GM19239 (cell line): ENCODE measurements at regions not wholly inside any gene's neighbourhood (a gene's known extent, or its start where the extent isn't known, plus 50 kb on each side); places are given as distances from the start of the nearest gene placed in this dataset.
A peak's percentile ranks its signal among the peaks of the same experiment; 100 is the strongest.

Experiments
- DNase-seq: peaks from one replicate; pipeline ENCODE4 v3.0.0; 2011; ENCODE audit warnings: low spot score; ENCODE audit not compliant: insufficient read length
- FAIRE-seq: peaks from 2 replicates; lab custom pipeline; 2011; peaks lifted over from hg19 to GRCh38; lab: Jason Lieb, UNC

- no peak for DNase-seq
- no peak for FAIRE-seq
Measured at GRCh38 chr20:60123652-60124051, 165.4 kb downstream of the CDH26 start.

DNA sequence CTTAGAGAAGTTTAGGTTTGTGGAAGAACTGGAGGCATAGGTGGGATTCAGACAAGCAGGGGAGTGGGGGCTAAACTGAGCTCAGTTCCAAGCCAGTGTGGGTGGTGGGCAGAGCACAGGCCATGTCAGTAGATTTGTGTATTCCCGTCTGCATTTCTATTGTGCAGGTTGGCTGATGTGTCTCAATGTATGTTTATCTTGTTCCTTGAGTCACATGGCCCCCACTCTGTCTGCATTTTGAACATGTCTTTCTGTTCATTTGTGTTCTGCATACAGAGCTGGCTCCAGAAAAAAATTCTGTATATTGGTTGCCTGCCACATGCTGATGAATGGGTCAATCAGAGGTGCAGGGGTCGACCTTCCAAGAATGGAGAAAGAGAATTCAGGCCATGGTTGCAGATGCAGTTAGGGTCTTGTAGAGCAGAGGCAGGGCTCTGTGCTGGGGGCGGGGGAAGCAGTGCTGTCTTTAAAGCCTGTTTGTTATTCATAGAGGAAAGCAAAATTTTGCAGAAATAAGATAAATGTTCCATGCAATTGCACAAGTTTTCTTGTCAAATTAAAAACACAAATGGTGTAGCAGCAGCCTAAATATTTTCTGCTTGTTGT, 166.7 kb downstream of the CDH26 start:
- DNase-seq (no peak), FAIRE-seq (no peak)

- DNase-seq (no peak), FAIRE-seq (no peak)
Measured at GRCh38 chr20:60125513-60125912, 167.3 kb downstream of the CDH26 start.

GRCh38 chr20:60126975-60127374, 168.8 kb downstream of the CDH26 start:
- FAIRE-seq (no peak), DNase-seq (no peak)

DNA sequence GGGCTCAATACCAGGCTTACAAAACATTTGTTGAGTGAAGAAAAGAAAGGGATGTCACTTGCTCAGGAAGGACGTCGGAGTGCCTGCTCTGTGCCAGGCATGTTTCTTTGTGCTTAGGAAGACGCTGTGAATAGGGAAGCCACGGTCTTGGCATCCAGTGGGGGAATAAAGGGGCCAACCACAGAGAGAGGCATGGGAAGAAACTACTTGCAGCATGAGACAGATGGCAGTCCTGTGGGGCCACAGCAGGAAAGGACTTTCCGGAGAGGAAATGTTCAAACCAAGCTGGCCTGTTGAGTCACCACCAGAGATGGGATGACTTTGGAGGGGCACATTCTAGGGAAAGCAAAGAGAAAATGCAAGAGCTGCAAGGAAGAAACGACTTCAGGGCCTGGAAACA, 173.2 kb downstream of the CDH26 start:
- no peak for FAIRE-seq

DNA sequence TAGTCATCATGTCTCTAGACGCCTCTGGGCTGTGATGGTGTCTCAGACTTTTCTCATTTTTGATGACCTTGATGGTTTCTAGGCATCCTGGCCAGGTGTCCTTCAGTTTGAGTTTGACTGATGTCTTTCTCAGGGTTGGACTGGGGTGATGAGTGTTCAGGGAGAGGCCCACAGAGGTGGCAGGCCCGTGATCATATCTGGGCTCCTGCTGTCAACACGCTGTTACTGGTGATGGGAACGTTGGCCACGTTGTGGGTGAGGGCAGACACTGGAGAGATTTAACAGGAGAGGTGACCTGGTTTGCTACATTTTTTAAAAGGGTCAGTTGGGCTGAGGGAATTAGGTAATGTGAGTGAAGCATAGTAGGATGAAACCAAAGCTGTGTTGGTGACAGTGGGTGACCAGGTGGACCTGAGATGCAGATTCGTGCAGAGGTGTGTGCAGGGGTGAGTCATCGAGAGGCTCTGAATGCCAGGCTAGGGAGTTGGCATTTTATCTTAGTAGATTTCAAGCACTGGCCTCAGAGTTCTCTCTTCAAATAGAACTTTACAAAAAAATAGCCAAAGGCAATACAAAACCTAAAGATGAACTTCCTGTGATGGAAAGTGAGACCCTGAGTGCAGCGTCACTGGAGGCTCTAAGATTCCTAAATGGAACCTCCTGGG, 174.1 kb downstream of the CDH26 start:
- FAIRE-seq: no peak

More for the DNA sequence above, 173.2 kb downstream of the CDH26 start:
- no peak for DNase-seq

GRCh38 chr20:60132827-60133670, 174.8 kb downstream of the CDH26 start:
- DNase-seq (no peak), FAIRE-seq (no peak)

More for the DNA sequence above, 174.1 kb downstream of the CDH26 start:
- no peak for DNase-seq

GRCh38 chr20:60135276-60135675, 177.1 kb downstream of the CDH26 start:
- no peak for DNase-seq
- no peak for FAIRE-seq

DNA sequence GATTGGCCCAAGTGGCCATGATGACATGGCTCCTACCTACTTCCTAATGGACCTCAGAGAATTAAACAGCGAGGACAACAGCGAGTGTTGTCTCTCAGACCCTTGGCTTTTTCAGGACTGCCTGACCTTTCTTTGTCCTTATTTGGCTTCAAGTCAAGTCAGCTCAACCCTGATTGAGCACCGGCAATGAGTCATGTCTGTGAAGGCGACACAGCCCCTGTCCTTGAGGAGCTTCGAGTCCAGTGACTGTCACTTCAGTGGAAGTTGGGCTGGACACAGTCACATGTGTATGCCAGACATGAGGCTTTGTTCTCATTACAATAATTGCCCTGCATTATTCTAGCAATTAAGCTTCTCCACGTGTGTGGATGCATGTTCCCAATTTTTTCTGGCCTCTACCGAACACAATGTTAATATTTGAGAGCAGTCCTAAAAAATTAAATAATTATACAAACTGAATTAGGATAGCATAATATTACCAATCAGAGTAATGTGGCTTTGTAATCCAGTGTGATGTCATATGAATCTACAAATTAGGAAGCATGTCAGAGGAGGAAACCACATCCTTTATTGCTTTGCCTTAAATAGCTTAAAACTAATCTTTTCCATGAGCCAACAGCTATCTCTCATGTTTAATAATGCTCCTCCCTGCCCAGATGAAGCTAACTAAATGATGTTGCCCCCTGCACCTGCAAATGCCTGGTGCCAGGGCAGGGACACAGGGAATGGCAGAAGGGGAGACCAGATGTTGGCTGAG, 178.6 kb downstream of the CDH26 start:
- DNase-seq (no peak), FAIRE-seq (no peak)

- DNase-seq (no peak), FAIRE-seq (peak; percentile 71)
Measured at GRCh38 chr20:60137657-60138245, 179.5 kb downstream of the CDH26 start.

GRCh38 chr20:60138256-60139220, 180.3 kb downstream of the CDH26 start:
- DNase-seq: no peak
- FAIRE-seq: no peak

GRCh38 chr20:60139663-60140446, 181.6 kb downstream of the CDH26 start:
- no peak for FAIRE-seq
- no peak for DNase-seq

- no peak for DNase-seq
- no peak for FAIRE-seq
Measured at GRCh38 chr20:60142587-60142986, 184.4 kb downstream of the CDH26 start.

DNA sequence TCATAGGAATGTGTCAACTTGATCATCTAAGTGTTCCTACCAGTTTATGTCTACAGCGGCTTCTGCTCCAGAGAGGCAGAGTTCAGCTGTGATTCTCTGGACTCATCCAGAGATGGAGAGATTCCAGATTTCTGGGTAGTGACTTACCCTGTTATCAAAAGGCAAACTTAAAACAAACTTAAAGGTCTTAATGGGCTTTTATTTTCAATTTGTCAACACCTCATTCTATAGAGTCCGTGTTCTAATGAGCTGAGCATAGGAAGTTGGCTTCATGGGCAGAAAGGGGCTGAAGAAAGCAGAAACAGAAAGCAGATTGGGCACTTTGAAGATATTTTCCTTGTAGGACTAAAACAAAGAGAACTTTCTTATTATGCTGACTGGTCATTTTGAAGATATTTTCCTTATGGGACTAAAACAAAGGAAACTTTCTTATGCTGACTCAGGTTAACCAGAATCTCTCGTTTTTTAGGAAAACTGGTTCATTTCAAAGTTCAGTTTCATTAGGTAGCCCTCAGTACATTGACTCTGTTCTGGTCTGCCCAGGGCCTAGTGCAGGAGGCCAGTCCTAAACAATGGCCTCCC, 185.1 kb downstream of the CDH26 start:
- no peak for FAIRE-seq

DNA sequence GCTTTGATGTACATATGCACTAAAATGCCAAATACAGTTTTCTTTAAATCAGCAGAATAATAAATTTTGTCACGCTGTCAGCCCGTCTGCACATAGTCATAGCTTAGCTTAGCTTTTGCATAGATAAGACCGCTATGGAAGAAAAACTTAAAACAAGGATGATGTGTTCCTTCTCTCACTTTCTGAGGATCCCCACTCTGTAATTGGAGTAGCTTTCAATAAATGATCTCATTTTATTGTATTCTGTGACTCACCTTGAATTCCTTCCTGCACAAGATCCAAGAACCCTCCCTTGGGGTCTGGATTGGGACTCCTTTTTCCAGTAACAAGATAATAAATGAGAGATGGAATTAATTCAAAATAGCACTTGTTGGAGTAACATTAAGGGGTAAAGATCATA, 186.2 kb downstream of the CDH26 start:
- no peak for FAIRE-seq
- DNase-seq: no peak

More for the DNA sequence above, 185.1 kb downstream of the CDH26 start:
- DNase-seq: no peak

- no peak for DNase-seq
- FAIRE-seq: no peak
Measured at GRCh38 chr20:60144974-60145527, 186.8 kb downstream of the CDH26 start.

- FAIRE-seq (no peak), DNase-seq (no peak)
Measured at GRCh38 chr20:60147004-60147403, 188.8 kb downstream of the CDH26 start.

DNA sequence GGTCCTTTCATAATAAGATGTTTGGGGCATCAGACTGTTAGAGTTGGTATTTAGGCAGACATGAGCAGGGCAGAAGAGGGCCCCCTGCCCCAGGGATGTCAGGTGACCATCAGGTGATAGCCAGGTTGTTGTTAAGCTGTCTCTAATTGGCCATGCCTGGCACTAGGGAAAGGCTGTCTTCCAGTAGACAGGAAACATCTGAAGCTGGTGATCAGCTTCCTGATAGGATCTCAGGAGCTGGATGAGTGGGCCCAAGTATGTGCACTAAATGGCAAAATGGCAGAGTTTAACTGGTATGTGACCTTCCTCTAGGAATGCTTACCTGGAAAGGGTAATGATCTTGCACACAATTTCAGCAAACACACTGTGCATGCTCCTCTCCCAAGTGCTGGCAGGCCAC, 190.7 kb downstream of the CDH26 start:
- FAIRE-seq (no peak), DNase-seq (no peak)
